Astrocyte (in vitro differentiated cells and primary cell): ENCODE measurements at regions not wholly inside any gene's neighbourhood (a gene's known extent, or its start where the extent isn't known, plus 50 kb on each side); places are given as distances from the start of the nearest gene placed in this dataset.
"Not testable (repeated sequence)": the region's sequence is repeated elsewhere in the genome, so short reads cannot be mapped to it uniquely, and the experiment has no call there.

Experiments
- DNase-seq: peaks from one replicate; pipeline ENCODE4 v3.0.0-alpha.2; 2010; ENCODE audit warnings: low read depth
- FAIRE-seq: peaks from 2 replicates; lab custom pipeline; 2011; peaks lifted over from hg19 to GRCh38; lab: Jason Lieb, UNC
- H2AFZ ChIP-seq: 2 replicates; pipeline ENCODE4 v1.6.0; 2012; ENCODE audit warnings: low read depth, low read length, inconsistent platforms
- H3K27ac ChIP-seq: 2 replicates; pipeline ENCODE4 v1.5.1; 2011; ENCODE audit warnings: low read depth, low read length, inconsistent platforms
- H3K27me3 ChIP-seq: 2 replicates; pipeline ENCODE4 v1.6.0; 2011; ENCODE audit warnings: low read length, inconsistent platforms; ENCODE audit not compliant: insufficient read depth
- H3K36me3 ChIP-seq: 2 replicates; pipeline ENCODE4 v1.5.1; 2011; ENCODE audit warnings: low read length, inconsistent platforms; ENCODE audit not compliant: insufficient read depth
- H3K4me1 ChIP-seq: 2 replicates; pipeline ENCODE4 v1.5.1; 2011; ENCODE audit warnings: low read length, inconsistent platforms; ENCODE audit not compliant: insufficient read depth
- H3K4me2 ChIP-seq: 2 replicates; pipeline ENCODE4 v1.6.0; 2012; ENCODE audit warnings: low read length, inconsistent platforms
- H3K4me3 ChIP-seq: 2 replicates; pipeline ENCODE4 v1.5.1; 2011; ENCODE audit warnings: low read depth, mild to moderate bottlenecking, low read length, inconsistent platforms; ENCODE audit not compliant: insufficient read depth
- H3K79me2 ChIP-seq: 2 replicates; pipeline ENCODE4 v1.6.0; 2012; ENCODE audit warnings: mild to moderate bottlenecking, low read length, inconsistent platforms; ENCODE audit not compliant: insufficient read depth
- H3K9ac ChIP-seq: 2 replicates; pipeline ENCODE4 v1.6.0; 2012; ENCODE audit warnings: mild to moderate bottlenecking, low read length, inconsistent platforms
- H3K9me3 ChIP-seq: 2 replicates; pipeline ENCODE4 v1.5.1; 2012; ENCODE audit warnings: low read depth, mild to moderate bottlenecking, low read length, inconsistent platforms; ENCODE audit not compliant: insufficient read depth
- H4K20me1 ChIP-seq: 2 replicates; pipeline ENCODE4 v1.6.0; 2012; ENCODE audit warnings: low read length, inconsistent platforms; ENCODE audit not compliant: insufficient read depth
- H3K27ac Mint-ChIP-seq: one replicate; pipeline ENCODE4 v1.8.0; 2021; ENCODE audit warnings: mild to moderate bottlenecking, mixed read lengths; ENCODE audit not compliant: unreplicated experiment
- H3K27me3 Mint-ChIP-seq: one replicate; pipeline ENCODE4 v1.8.0; 2021; ENCODE audit warnings: low read depth, mixed read lengths; ENCODE audit not compliant: unreplicated experiment
- H3K36me3 Mint-ChIP-seq: one replicate; pipeline ENCODE4 v1.8.0; 2021; ENCODE audit warnings: low read depth, mixed read lengths; ENCODE audit not compliant: unreplicated experiment
- H3K4me1 Mint-ChIP-seq: one replicate; pipeline ENCODE4 v1.8.0; 2021; ENCODE audit warnings: low read depth, mixed read lengths; ENCODE audit not compliant: unreplicated experiment
- H3K4me3 Mint-ChIP-seq: one replicate; pipeline ENCODE4 v1.8.0; 2021; ENCODE audit warnings: mild to moderate bottlenecking, moderate library complexity, mixed read lengths; ENCODE audit not compliant: unreplicated experiment
- H3K9me3 Mint-ChIP-seq: one replicate; pipeline ENCODE4 v1.8.0; 2021; ENCODE audit warnings: mild to moderate bottlenecking, mixed read lengths; ENCODE audit not compliant: unreplicated experiment
- EZH2 ChIP-seq: IDR thresholded peaks from 2 replicates; pipeline ENCODE4 v1.6.1; 2012; ENCODE audit warnings: mild to moderate bottlenecking, low read length, inconsistent platforms; ENCODE audit not compliant: insufficient read depth
- TF ChIP-seq, protein P1 (sequence below): IDR thresholded peaks from 2 replicates; pipeline ENCODE4 v1.5.1; 2011; ENCODE audit warnings: low read depth, mild to moderate bottlenecking, inconsistent platforms, low read length, moderate library complexity; ENCODE audit not compliant: insufficient read depth

DNA sequence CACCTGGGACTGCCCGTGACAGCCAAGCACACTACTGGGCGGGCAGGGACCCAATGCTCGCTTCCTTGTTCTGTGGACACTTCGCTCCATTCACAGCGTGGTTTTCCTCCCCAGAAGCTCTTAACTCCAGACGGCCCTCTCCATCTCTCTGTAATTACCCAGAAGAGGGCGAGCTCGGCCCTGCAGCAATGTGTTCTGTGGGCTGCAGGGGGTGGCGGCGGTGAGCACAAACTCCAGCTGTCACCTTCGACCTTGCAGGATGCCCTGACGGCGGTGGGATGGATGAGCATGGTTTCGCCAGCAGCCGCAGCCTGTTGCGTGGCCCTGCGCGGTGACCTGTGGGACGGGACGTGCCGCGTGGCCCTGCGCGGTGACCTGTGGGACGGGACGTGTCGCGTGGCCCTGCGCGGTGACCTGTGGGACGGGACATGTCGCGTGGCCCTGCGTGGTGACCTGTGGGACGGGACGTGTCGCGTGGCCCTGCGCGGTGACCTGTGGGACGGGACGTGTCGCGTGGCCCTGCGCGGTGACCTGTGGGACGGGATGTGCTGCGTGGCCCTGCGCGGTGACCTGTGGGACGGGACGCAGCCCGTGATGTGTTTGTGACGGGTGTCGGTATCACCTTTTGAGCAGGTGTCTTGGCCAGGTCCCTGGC is 1204.7 kb downstream of the BRD1 start:
- peaks cover 5% of the 10 kb centered on the region for H3K4me1 Mint-ChIP-seq
- Histone ChIP-seq H3K4me3 (no peak overlapping the region), H3K9me3 (no peaks in the 10 kb centered on the region), H3K4me2 (no peak overlapping the region), H3K9ac (no peak overlapping the region), H3K36me3 (no peaks in the 10 kb centered on the region), H3K27me3 (no peaks in the 10 kb centered on the region), H3K4me1 (peaks cover 11% of the 10 kb centered on the region), H3K79me2 (no peaks in the 10 kb centered on the region), H4K20me1 (peaks cover 6% of the 10 kb centered on the region), H2AFZ (no peak overlapping the region), H3K27ac (no peak overlapping the region)
- H3K27ac Mint-ChIP-seq, result no peak overlapping the region
- no peak for FAIRE-seq
- no peaks in the 10 kb centered on the region for H3K9me3 Mint-ChIP-seq
- peaks cover 29% of the 10 kb centered on the region for H3K27me3 Mint-ChIP-seq
- TF ChIP-seq EZH2, result no peak
- TF ChIP-seq, protein P1, sequence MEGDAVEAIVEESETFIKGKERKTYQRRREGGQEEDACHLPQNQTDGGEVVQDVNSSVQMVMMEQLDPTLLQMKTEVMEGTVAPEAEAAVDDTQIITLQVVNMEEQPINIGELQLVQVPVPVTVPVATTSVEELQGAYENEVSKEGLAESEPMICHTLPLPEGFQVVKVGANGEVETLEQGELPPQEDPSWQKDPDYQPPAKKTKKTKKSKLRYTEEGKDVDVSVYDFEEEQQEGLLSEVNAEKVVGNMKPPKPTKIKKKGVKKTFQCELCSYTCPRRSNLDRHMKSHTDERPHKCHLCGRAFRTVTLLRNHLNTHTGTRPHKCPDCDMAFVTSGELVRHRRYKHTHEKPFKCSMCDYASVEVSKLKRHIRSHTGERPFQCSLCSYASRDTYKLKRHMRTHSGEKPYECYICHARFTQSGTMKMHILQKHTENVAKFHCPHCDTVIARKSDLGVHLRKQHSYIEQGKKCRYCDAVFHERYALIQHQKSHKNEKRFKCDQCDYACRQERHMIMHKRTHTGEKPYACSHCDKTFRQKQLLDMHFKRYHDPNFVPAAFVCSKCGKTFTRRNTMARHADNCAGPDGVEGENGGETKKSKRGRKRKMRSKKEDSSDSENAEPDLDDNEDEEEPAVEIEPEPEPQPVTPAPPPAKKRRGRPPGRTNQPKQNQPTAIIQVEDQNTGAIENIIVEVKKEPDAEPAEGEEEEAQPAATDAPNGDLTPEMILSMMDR, result no peak
- no peak overlapping the region for H3K4me3 Mint-ChIP-seq
- DNase-seq, result no peak
- peaks cover 2% of the 10 kb centered on the region for H3K36me3 Mint-ChIP-seq

DNA sequence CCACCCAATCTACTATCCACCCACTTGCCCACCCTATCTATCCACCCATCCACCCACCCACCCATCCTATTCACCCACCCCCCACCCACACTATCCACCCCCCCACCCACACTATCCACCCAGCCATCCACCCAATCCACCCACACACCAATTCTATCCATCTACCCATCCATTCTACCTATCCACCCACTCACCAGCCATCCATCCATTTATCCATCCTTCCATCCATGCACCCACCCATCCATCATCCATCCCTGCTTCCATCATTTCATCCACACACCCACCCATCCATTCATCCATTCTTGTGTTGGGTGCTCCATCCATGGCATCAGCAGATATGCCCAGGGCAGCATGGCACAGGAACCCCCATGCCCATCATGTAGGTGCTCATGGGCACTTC is 1206.6 kb downstream of the BRD1 start:
- Histone ChIP-seq H4K20me1 (no peaks in the 10 kb centered on the region), H3K9me3 (no peaks in the 10 kb centered on the region), H2AFZ (no peak overlapping the region), H3K9ac (no peak overlapping the region), H3K27me3 (no peaks in the 10 kb centered on the region), H3K4me2 (no peak overlapping the region), H3K4me3 (no peak overlapping the region), H3K27ac (no peak overlapping the region), H3K36me3 (no peaks in the 10 kb centered on the region), H3K79me2 (no peaks in the 10 kb centered on the region), H3K4me1 (no peaks in the 10 kb centered on the region)
- TF ChIP-seq, protein P1, result no peak
- no peak for TF ChIP-seq EZH2
- no peaks in the 10 kb centered on the region for H3K9me3 Mint-ChIP-seq
- no peak for DNase-seq
- peaks cover 5% of the 10 kb centered on the region for H3K4me1 Mint-ChIP-seq
- H3K36me3 Mint-ChIP-seq, result peaks cover 2% of the 10 kb centered on the region
- H3K27ac Mint-ChIP-seq, result no peak overlapping the region
- FAIRE-seq, result no peak
- H3K4me3 Mint-ChIP-seq, result no peak overlapping the region
- peaks cover 28% of the 10 kb centered on the region for H3K27me3 Mint-ChIP-seq

DNA sequence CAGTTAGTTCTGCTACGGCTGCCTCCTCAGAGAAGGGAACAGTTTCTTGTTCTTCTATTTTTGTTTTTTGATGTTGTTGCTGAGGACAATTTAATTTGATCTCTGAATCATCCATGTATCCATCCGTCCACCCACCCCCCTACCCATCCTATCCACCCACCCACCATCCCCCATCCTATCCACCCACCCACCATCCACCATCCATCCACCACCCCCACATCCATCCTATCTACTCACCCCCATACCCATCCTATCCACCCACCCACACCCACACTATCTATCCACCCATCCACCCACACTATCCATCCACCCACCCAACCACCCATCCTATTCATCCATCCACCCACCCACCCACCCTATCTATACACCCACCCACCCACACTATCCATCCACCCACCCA is 1207.2 kb downstream of the BRD1 start:
- H3K79me2 ChIP-seq, FAIRE-seq, H3K4me2 ChIP-seq, H3K36me3 ChIP-seq, H3K4me1 ChIP-seq, H3K4me3 Mint-ChIP-seq, H3K36me3 Mint-ChIP-seq, H3K27ac Mint-ChIP-seq, H3K9ac ChIP-seq, DNase-seq, H3K27me3 ChIP-seq, H3K9me3 Mint-ChIP-seq, H3K9me3 ChIP-seq, H3K4me3 ChIP-seq, H3K27ac ChIP-seq, H2AFZ ChIP-seq, H3K4me1 Mint-ChIP-seq, H4K20me1 ChIP-seq: not testable (repeated sequence)
- peaks cover 27% of the 10 kb centered on the region for H3K27me3 Mint-ChIP-seq
